T-cell (primary cell): ENCODE measurements at regions not wholly inside any gene's neighbourhood (a gene's known extent, or its start where the extent isn't known, plus 50 kb on each side); places are given as distances from the start of the nearest gene placed in this dataset.
"Not testable (repeated sequence)": the region's sequence is repeated elsewhere in the genome, so short reads cannot be mapped to it uniquely, and the experiment has no call there.

Experiments used
- ATAC-seq, 4 experiments: fragments of 200-7000 bp in 3 of 4; fragments of 150-1000 bp in 1 of 4; cut with Tn5 transposase; replicated peaks in 1 of 4; 1 replicate in 3 of 4; 2 replicates in 1 of 4; pipeline ENCODE4 v1.10.0; 2021; ENCODE audit warnings: moderate library complexity in 3 of 4, mild to moderate bottlenecking in 2 of 4, moderate number of reproducible peaks in 1 of 4
- CTCF ChIA-PET, 2 donors: fragments of 300-600 bp; sonication (Branson Sonifier 250); formaldehyde crosslinking; loops; one replicate each; lab custom pipeline; 2022; ENCODE audit warnings: antibody characterized with exemption in 2 of 2; lab: Charles Lee
- POLR2A ChIA-PET, 2 donors: fragments of 300-600 bp; sonication (Branson Sonifier 250); formaldehyde crosslinking; loops; one replicate each; lab custom pipeline; 2022; ENCODE audit warnings: antibody characterized with exemption in 2 of 2; lab: Charles Lee
- DNase-seq, 35 experiments: peaks; one replicate each; pipeline versions ENCODE4 v3.0.0 to v3.0.0-alpha.2; 2013 to 2023
- H3K27ac ChIP-seq: one replicate; pipeline ENCODE4 v1.5.1; 2013; ENCODE audit warnings: low read length
- H3K27me3 ChIP-seq, 2 experiments: replicated peaks in 1 of 2; 1 replicate in 1 of 2; 2 replicates in 1 of 2; pipeline versions ENCODE4 v1.6.1 to v1.7.0; 2013; ENCODE audit warnings: low read length in 1 of 2, mixed read lengths in 1 of 2; ENCODE audit not compliant: control insufficient read depth in 2 of 2, insufficient read depth in 2 of 2; ENCODE audit errors: extremely low read depth in 1 of 2
- H3K36me3 ChIP-seq, 2 donors: 1 replicate in 1 of 2; 2 replicates in 1 of 2; pipeline versions ENCODE4 v1.6.1 to v1.7.0; 2013; ENCODE audit warnings: low read length in 1 of 2; ENCODE audit not compliant: control insufficient read depth in 2 of 2, insufficient read depth in 1 of 2; ENCODE audit errors: extremely low read depth in 1 of 2
- H3K4me1 ChIP-seq, 2 experiments: 1 replicate in 1 of 2; 2 replicates in 1 of 2; pipeline versions ENCODE4 v1.6.1 to v1.7.0; 2013; ENCODE audit warnings: low read length in 2 of 2, mixed read lengths in 1 of 2; ENCODE audit not compliant: insufficient read depth in 2 of 2, control insufficient read depth in 1 of 2; ENCODE audit errors: extremely low read depth in 1 of 2
- H3K4me3 ChIP-seq, 2 donors: 1 replicate in 1 of 2; 2 replicates in 1 of 2; pipeline versions ENCODE4 v1.5.1 to v1.7.0; 2013; ENCODE audit warnings: mild to moderate bottlenecking in 2 of 2, low read length in 1 of 2, moderate library complexity in 1 of 2; ENCODE audit not compliant: control insufficient read depth in 1 of 2; ENCODE audit errors: extremely low read depth in 1 of 2
- H3K9me3 ChIP-seq: 2 replicates; pipeline ENCODE4 v1.7.0; 2013
- H3K27ac Mint-ChIP-seq, 2 donors: one replicate each; pipeline ENCODE4 v1.8.0; 2020 to 2021; ENCODE audit warnings: mild to moderate bottlenecking in 2 of 2, mixed read lengths in 2 of 2
- H3K27me3 Mint-ChIP-seq, 2 donors: one replicate each; pipeline ENCODE4 v1.8.0; 2021 to 2022; ENCODE audit warnings: mixed read lengths in 2 of 2
- H3K36me3 Mint-ChIP-seq: one replicate; pipeline ENCODE4 v1.8.0; 2021; ENCODE audit warnings: mixed read lengths
- H3K4me1 Mint-ChIP-seq, 3 donors: one replicate each; pipeline ENCODE4 v1.8.0; 2020 to 2022; ENCODE audit warnings: mixed read lengths in 3 of 3, mild to moderate bottlenecking in 1 of 3
- H3K4me3 Mint-ChIP-seq, 3 donors: one replicate each; pipeline ENCODE4 v1.8.0; 2020 to 2022; ENCODE audit warnings: mild to moderate bottlenecking in 3 of 3, mixed read lengths in 3 of 3, moderate library complexity in 3 of 3
- H3K9me3 Mint-ChIP-seq, 3 donors: one replicate each; pipeline ENCODE4 v1.8.0; 2020 to 2022; ENCODE audit warnings: mixed read lengths in 3 of 3
- WGBS: methylation state at CpG from one replicate; pipeline ENCODE4 v1.1.5; 2013; ENCODE audit warnings: missing lambda C conversion rate; ENCODE audit not compliant: insufficient coverage; 5-methylcytosine and 5-hydroxymethylcytosine counted together

- WGBS, result 82% methylated on average over 4 of the region's 4 CpGs
- POLR2A ChIA-PET, result no interaction called here
- H3K27me3 Mint-ChIP-seq, result no peaks in the 10 kb centered on the region
- H3K4me3 ChIP-seq, result no peak overlapping the region
- H3K9me3 ChIP-seq, result no peaks in the 10 kb centered on the region
- DNase-seq (no peak), ATAC-seq (no peak)
- no peaks in the 10 kb centered on the region for H3K36me3 ChIP-seq
- H3K9me3 Mint-ChIP-seq, result no peaks in the 10 kb centered on the region
- H3K36me3 Mint-ChIP-seq, result no peaks in the 10 kb centered on the region
- H3K4me1 Mint-ChIP-seq, result no peaks in the 10 kb centered on the region
- no peak overlapping the region for H3K4me3 Mint-ChIP-seq
- H3K27ac Mint-ChIP-seq, result no peak overlapping the region
- H3K27ac ChIP-seq, result no peak overlapping the region
- CTCF ChIA-PET, result interaction anchor here in 1 of 2 donors (0.5 kb wide), 1 partner anchor 69 kb away, joined by 4 read pairs; no protein-coding TSS in a partner anchor
- H3K4me1 ChIP-seq, result no peaks in the 10 kb centered on the region
- no peaks in the 10 kb centered on the region for H3K27me3 ChIP-seq
These were observed 87.4 kb upstream of the KCTD8 start for GRCh38 chr4:44535981-44536380.

- Histone ChIP-seq H3K27ac (no peak overlapping the region), H3K9me3 (no peaks in the 10 kb centered on the region), H3K36me3 (no peaks in the 10 kb centered on the region), H3K4me1 (no peaks in the 10 kb centered on the region), H3K27me3 (no peaks in the 10 kb centered on the region), H3K4me3 (no peak overlapping the region)
- ATAC-seq (no peak), DNase-seq (no peak)
- H3K36me3 Mint-ChIP-seq, result no peaks in the 10 kb centered on the region
- ChIA-PET CTCF (no interaction called here), POLR2A (no interaction called here)
- no CpG with 5 or more reads among the region's 1 CpG for WGBS
- H3K4me1 Mint-ChIP-seq, result no peaks in the 10 kb centered on the region
- H3K9me3 Mint-ChIP-seq, result peaks cover 0 to 1% (median 0%) of the 10 kb centered on the region in 3 donors
- no peak overlapping the region for H3K27ac Mint-ChIP-seq
- H3K27me3 Mint-ChIP-seq, result no peaks in the 10 kb centered on the region
- no peak overlapping the region for H3K4me3 Mint-ChIP-seq
These were observed 84.2 kb upstream of the KCTD8 start for GRCh38 chr4:44532851-44533250.

GRCh38 chr4:44522761-44523445 lies 74.3 kb upstream of the KCTD8 start:
- H3K27ac ChIP-seq, result no peak overlapping the region
- H3K27me3 Mint-ChIP-seq, result no peaks in the 10 kb centered on the region
- ChIA-PET CTCF (no interaction called here), POLR2A (interaction anchor here in 1 of 2 donors (0.5 kb wide), 1 partner anchor 12 kb away, joined by 3 read pairs; no protein-coding TSS in a partner anchor)
- no peaks in the 10 kb centered on the region for H3K36me3 Mint-ChIP-seq
- 80% methylated on average over 1 of the region's 5 CpGs for WGBS
- H3K9me3 Mint-ChIP-seq, result peaks cover 0 to 18% (median 0%) of the 10 kb centered on the region in 3 donors
- no peak overlapping the region for H3K4me3 Mint-ChIP-seq
- H3K27me3 ChIP-seq, result no peaks in the 10 kb centered on the region
- H3K36me3 ChIP-seq, result no peaks in the 10 kb centered on the region
- H3K4me1 ChIP-seq, result no peaks in the 10 kb centered on the region
- no peak for ATAC-seq
- no peaks in the 10 kb centered on the region for H3K9me3 ChIP-seq
- H3K4me3 ChIP-seq, result no peak overlapping the region
- no peak for DNase-seq
- no peaks in the 10 kb centered on the region for H3K4me1 Mint-ChIP-seq
- no peak overlapping the region for H3K27ac Mint-ChIP-seq

GRCh38 chr4:44502216-44502615 lies 53.6 kb upstream of the KCTD8 start:
- H3K4me1 Mint-ChIP-seq, H3K27ac ChIP-seq, H3K4me1 ChIP-seq, H3K36me3 ChIP-seq, H3K27me3 ChIP-seq, ATAC-seq, H3K4me3 Mint-ChIP-seq, H3K27ac Mint-ChIP-seq, H3K27me3 Mint-ChIP-seq, H3K9me3 Mint-ChIP-seq, POLR2A ChIA-PET, H3K9me3 ChIP-seq, DNase-seq, CTCF ChIA-PET, H3K4me3 ChIP-seq, H3K36me3 Mint-ChIP-seq: not testable (repeated sequence)
- WGBS, result 85% methylated on average over 6 of the region's 9 CpGs
